ENCODE measurements at regions not wholly inside any gene's neighbourhood (a gene's known extent, or its start where the extent isn't known, plus 50 kb on each side); places are given as distances from the start of the nearest gene placed in this dataset.

DNA sequence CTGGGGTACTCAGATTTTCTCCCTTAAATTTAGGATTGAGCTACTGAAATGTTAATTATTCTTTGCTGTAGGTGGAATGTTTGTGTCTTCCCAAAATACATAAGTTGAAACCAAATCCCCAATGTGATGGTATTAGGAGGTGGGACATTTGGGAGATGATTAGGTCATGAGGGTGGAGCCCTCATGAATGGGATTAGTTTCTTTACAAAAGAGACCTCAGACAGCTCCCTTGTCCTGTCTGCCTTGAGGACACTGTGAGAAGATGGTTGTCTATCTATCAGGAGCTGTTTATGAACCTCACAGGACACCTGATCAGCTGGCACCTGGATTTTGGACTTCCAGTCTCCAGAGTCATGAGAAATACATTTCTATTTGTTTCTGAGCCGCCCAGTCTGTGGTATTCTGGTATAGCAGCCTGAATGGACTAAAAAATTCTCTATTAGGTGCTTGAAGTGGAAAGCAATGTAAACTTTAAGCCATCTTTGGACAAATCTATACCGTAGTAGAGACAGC lies 99.2 kb upstream of the UXS1 start:
- Mint-ChIP-seq H3K36me3 (ENCODE audit: low read depth, unreplicated experiment) (no peaks in the 10 kb centered on the region), H3K4me3 (ENCODE audit: unreplicated experiment) (no peak overlapping the region), H3K27ac (ENCODE audit: unreplicated experiment) (no peak overlapping the region), H3K4me1 (ENCODE audit: unreplicated experiment) (no peaks in the 10 kb centered on the region), H3K9me3 (ENCODE audit: unreplicated experiment) (no peaks in the 10 kb centered on the region), H3K27me3 (ENCODE audit: unreplicated experiment) (no peaks in the 10 kb centered on the region)
- TF ChIP-seq, protein P1, sequence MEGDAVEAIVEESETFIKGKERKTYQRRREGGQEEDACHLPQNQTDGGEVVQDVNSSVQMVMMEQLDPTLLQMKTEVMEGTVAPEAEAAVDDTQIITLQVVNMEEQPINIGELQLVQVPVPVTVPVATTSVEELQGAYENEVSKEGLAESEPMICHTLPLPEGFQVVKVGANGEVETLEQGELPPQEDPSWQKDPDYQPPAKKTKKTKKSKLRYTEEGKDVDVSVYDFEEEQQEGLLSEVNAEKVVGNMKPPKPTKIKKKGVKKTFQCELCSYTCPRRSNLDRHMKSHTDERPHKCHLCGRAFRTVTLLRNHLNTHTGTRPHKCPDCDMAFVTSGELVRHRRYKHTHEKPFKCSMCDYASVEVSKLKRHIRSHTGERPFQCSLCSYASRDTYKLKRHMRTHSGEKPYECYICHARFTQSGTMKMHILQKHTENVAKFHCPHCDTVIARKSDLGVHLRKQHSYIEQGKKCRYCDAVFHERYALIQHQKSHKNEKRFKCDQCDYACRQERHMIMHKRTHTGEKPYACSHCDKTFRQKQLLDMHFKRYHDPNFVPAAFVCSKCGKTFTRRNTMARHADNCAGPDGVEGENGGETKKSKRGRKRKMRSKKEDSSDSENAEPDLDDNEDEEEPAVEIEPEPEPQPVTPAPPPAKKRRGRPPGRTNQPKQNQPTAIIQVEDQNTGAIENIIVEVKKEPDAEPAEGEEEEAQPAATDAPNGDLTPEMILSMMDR (IDR thresholded peaks at IDR 0.05; ENCODE audit: unreplicated experiment): no peak
- no peak for DNase-seq (ENCODE audit: low spot score)

DNA sequence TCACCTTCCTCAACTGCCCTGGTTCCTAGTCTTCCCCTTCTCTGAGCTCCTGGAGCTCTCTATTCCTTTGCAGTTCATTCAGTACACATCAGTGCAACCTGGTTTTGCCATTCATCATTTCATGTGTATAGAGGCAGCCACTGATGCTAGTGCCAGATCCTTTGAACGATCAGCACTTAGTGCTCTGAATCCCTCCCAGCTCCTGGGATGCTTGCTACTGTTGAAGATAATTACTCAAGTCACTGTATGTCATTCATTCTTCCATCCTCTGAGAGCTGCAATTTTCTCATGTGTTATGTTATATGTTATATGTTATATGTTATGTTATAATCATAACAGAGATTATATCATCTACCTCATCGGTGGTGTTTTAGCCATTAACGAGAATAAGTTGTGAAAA lies 98.5 kb upstream of the UXS1 start:
- no peaks in the 10 kb centered on the region for H3K4me1 Mint-ChIP-seq (ENCODE audit: unreplicated experiment)
- H3K27ac Mint-ChIP-seq (ENCODE audit: unreplicated experiment): no peak overlapping the region
- H3K36me3 Mint-ChIP-seq (ENCODE audit: low read depth, unreplicated experiment): no peaks in the 10 kb centered on the region
- TF ChIP-seq, protein P1 (IDR thresholded peaks at IDR 0.05; ENCODE audit: unreplicated experiment): no peak
- DNase-seq (ENCODE audit: low spot score): no peak
- no peaks in the 10 kb centered on the region for H3K27me3 Mint-ChIP-seq (ENCODE audit: unreplicated experiment)
- H3K9me3 Mint-ChIP-seq (ENCODE audit: unreplicated experiment): no peaks in the 10 kb centered on the region
- H3K4me3 Mint-ChIP-seq (ENCODE audit: unreplicated experiment): no peak overlapping the region

DNA sequence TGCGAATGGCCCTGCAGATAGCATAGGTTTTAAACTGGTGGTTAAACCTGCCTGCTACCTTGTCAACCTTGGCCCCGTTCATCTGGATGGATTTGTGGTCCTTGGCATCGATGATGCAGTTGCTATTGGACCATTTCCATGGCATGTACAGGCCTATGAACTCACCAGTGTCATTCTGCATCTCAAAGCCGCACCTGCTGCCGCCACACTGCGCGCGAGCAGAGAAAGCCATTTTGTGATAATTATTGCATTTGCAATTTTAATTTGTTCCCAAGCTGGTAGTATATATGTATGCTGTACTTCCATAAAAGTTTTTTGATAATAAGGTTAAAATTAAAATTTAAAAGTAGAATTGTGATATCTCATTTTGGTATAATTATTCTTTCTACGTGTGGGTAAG lies 94.8 kb upstream of the UXS1 start:
- TF ChIP-seq, protein P1 (IDR thresholded peaks at IDR 0.05; ENCODE audit: unreplicated experiment): no peak
- no peak for DNase-seq (ENCODE audit: low spot score)
- Mint-ChIP-seq H3K4me3 (ENCODE audit: unreplicated experiment) (no peak overlapping the region), H3K4me1 (ENCODE audit: unreplicated experiment) (peaks cover 5% of the 10 kb centered on the region), H3K27me3 (ENCODE audit: unreplicated experiment) (no peaks in the 10 kb centered on the region), H3K9me3 (ENCODE audit: unreplicated experiment) (no peaks in the 10 kb centered on the region), H3K27ac (ENCODE audit: unreplicated experiment) (no peak overlapping the region), H3K36me3 (ENCODE audit: low read depth, unreplicated experiment) (no peaks in the 10 kb centered on the region)

DNA sequence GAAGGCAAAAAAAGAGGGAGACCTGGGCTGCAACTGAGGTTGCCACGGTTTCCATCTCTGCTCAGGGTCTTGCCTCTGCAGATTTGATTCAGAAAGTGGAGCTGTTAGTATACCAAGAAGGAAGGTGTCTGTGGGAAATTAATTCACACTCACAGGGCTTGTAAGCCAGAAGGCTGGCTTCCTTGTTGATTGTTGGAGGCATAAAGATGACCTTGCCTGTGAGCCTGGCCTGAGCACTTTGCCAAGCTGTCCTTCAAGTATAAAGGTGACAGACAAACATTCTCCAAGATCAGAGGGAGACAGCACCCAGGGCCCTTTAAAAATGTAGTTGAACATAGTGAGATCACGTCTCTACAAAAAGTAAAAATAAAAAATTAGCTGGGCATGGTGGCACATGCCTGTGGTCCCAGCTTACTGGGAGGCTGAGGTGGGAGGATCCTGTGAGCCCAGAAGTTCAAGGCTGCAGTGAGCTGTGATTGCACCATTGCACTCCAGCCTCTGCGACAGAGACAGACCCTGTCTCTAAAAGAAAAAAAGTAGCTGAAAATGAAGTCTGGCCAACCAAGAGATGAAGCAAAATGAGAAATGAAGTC lies 91.2 kb upstream of the UXS1 start:
- Mint-ChIP-seq H3K36me3 (ENCODE audit: low read depth, unreplicated experiment) (no peaks in the 10 kb centered on the region), H3K4me3 (ENCODE audit: unreplicated experiment) (no peak overlapping the region), H3K27ac (ENCODE audit: unreplicated experiment) (no peak overlapping the region), H3K9me3 (ENCODE audit: unreplicated experiment) (no peaks in the 10 kb centered on the region), H3K4me1 (ENCODE audit: unreplicated experiment) (peaks cover 28% of the 10 kb centered on the region), H3K27me3 (ENCODE audit: unreplicated experiment) (peaks cover 2% of the 10 kb centered on the region)
- DNase-seq (ENCODE audit: low spot score): no peak
- TF ChIP-seq, protein P1 (IDR thresholded peaks at IDR 0.05; ENCODE audit: unreplicated experiment): no peak

DNA sequence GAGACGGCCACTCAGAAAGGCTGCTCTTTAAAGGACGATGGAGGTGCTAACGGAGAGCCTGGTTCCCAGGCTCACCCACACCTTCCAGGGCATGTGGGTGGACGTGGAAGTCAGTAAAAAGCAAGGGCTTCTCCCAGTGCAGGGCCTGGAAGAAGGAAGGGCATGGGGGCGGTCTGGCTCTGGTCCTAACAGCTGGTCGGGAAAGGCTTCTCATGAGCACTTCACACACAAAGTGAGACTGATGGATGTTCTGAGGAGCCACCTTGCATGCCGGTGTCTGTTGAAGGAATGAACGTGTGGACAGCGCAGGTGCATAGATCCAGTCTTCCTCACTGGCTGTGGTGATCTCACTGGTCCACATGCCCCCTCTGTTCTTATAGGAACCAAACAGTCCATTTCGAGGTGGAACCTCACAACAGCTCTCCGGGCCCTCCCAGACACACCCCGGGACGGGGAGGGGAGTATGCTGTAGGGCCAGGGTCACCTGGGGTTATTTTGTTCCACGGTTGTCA lies 90.6 kb upstream of the UXS1 start:
- H3K36me3 Mint-ChIP-seq (ENCODE audit: low read depth, unreplicated experiment): no peaks in the 10 kb centered on the region
- H3K9me3 Mint-ChIP-seq (ENCODE audit: unreplicated experiment): no peaks in the 10 kb centered on the region
- TF ChIP-seq, protein P1 (IDR thresholded peaks at IDR 0.05; ENCODE audit: unreplicated experiment): no peak
- H3K4me3 Mint-ChIP-seq (ENCODE audit: unreplicated experiment): no peak overlapping the region
- H3K4me1 Mint-ChIP-seq (ENCODE audit: unreplicated experiment): peaks cover 32% of the 10 kb centered on the region
- DNase-seq (ENCODE audit: low spot score): no peak
- no peak overlapping the region for H3K27ac Mint-ChIP-seq (ENCODE audit: unreplicated experiment)
- peaks cover 2% of the 10 kb centered on the region for H3K27me3 Mint-ChIP-seq (ENCODE audit: unreplicated experiment)

All from endothelial cell (in vitro differentiated cells).